Neural progenitor cell (in vitro differentiated cells): ENCODE measurements at regions not wholly inside any gene's neighbourhood (a gene's known extent, or its start where the extent isn't known, plus 50 kb on each side); places are given as distances from the start of the nearest gene placed in this dataset.
A peak's percentile ranks its signal among the peaks of the same experiment; 100 is the strongest.

Experiments
- DNase-seq: peaks from one replicate; pipeline ENCODE4 v3.0.0-alpha.2; 2016; ENCODE audit warnings: low spot score
- H2AFZ ChIP-seq: fragments of 200-600 bp; sonication (generic); replicated peaks from 2 replicates; pipeline ENCODE4 v1.6.1; 2016; ENCODE audit warnings: antibody characterized with exemption
- H3F3A ChIP-seq: fragments of 200-600 bp; sonication (generic); 2 replicates; pipeline ENCODE4 v1.6.1; 2016; ENCODE audit warnings: antibody characterized with exemption, low read depth
- H3K27ac ChIP-seq: fragments of 200-600 bp; sonication (generic); 2 replicates; pipeline ENCODE4 v1.5.1; 2016; ENCODE audit warnings: mild to moderate bottlenecking
- H3K27me3 ChIP-seq: fragments of 200-600 bp; sonication (generic); 2 replicates; pipeline ENCODE4 v1.6.1; 2016; ENCODE audit warnings: mild to moderate bottlenecking, moderate library complexity
- H3K36me3 ChIP-seq: fragments of 200-600 bp; sonication (generic); 2 replicates; pipeline ENCODE4 v1.5.1; 2016
- H3K4me1 ChIP-seq: fragments of 200-600 bp; sonication (generic); 2 replicates; pipeline ENCODE4 v1.6.1; 2016; ENCODE audit warnings: mixed run types
- H3K4me2 ChIP-seq: fragments of 200-600 bp; sonication (generic); 2 replicates; pipeline ENCODE4 v1.6.1; 2016
- H3K4me3 ChIP-seq: fragments of 200-600 bp; sonication (generic); 2 replicates; pipeline ENCODE4 v1.5.1; 2016
- H3K79me2 ChIP-seq: fragments of 200-600 bp; sonication (generic); 2 replicates; pipeline ENCODE4 v1.6.1; 2016; ENCODE audit warnings: low read depth
- H3K9ac ChIP-seq: fragments of 200-600 bp; sonication (generic); 2 replicates; pipeline ENCODE4 v1.6.1; 2016
- H3K9me3 ChIP-seq: fragments of 200-600 bp; sonication (generic); 2 replicates; pipeline ENCODE4 v1.5.1; 2016; ENCODE audit warnings: low read depth
- H4K20me1 ChIP-seq: fragments of 200-600 bp; sonication (generic); 2 replicates; pipeline ENCODE4 v1.6.1; 2016; ENCODE audit warnings: low read depth
- H3K27ac Mint-ChIP-seq: 3 replicates; pipeline ENCODE4 v1.8.0; 2021; ENCODE audit warnings: mixed read lengths
- H3K27me3 Mint-ChIP-seq: 2 replicates; pipeline ENCODE4 v1.8.0; 2022; ENCODE audit warnings: low read depth, mild to moderate bottlenecking, inconsistent platforms, moderate library complexity, mixed read lengths; ENCODE audit not compliant: insufficient read depth
- H3K36me3 Mint-ChIP-seq: 3 replicates; pipeline ENCODE4 v1.8.0; 2021; ENCODE audit warnings: mixed read lengths
- H3K4me1 Mint-ChIP-seq: 3 replicates; pipeline ENCODE4 v1.8.0; 2021; ENCODE audit warnings: mixed read lengths
- H3K4me3 Mint-ChIP-seq: 3 replicates; pipeline ENCODE4 v1.8.0; 2021; ENCODE audit warnings: mild to moderate bottlenecking, moderate library complexity, mixed read lengths
- H3K9me3 Mint-ChIP-seq: 3 replicates; pipeline ENCODE4 v1.8.0; 2020; ENCODE audit warnings: mixed read lengths
- CTCF ChIP-seq: fragments of 200-600 bp; sonication (generic); IDR thresholded peaks from 2 replicates; pipeline ENCODE4 v1.5.1; 2017; ENCODE audit warnings: antibody characterized with exemption, mild to moderate bottlenecking
- EZH2 ChIP-seq: fragments of 200-600 bp; sonication (generic); IDR thresholded peaks from 2 replicates; pipeline ENCODE4 v1.6.1; 2017; ENCODE audit warnings: antibody characterized with exemption, mild to moderate bottlenecking, moderate library complexity
- EZH2phosphoT487 ChIP-seq: fragments of 200-600 bp; sonication (generic); IDR thresholded peaks from 2 replicates; pipeline ENCODE4 v1.6.1; 2017; ENCODE audit warnings: antibody characterized with exemption

- Histone ChIP-seq H4K20me1 (no peaks in the 10 kb centered on the region), H3K27ac (no peak overlapping the region), H3K79me2 (peaks cover 6% of the 10 kb centered on the region), H3F3A (peaks cover 40% of the 10 kb centered on the region), H3K9ac (no peak overlapping the region), H2AFZ (no peak overlapping the region), H3K4me2 (no peak overlapping the region), H3K36me3 (no peaks in the 10 kb centered on the region), H3K27me3 (no peaks in the 10 kb centered on the region), H3K9me3 (no peaks in the 10 kb centered on the region), H3K4me1 (peaks cover 31% of the 10 kb centered on the region), H3K4me3 (no peak overlapping the region)
- no peaks in the 10 kb centered on the region for H3K27me3 Mint-ChIP-seq
- TF ChIP-seq EZH2 (no peak), EZH2phosphoT487 (no peak), CTCF (no peak)
- H3K4me3 Mint-ChIP-seq = no peak overlapping the region
- DNase-seq = no peak
- H3K36me3 Mint-ChIP-seq = no peaks in the 10 kb centered on the region
- no peaks in the 10 kb centered on the region for H3K9me3 Mint-ChIP-seq
- H3K4me1 Mint-ChIP-seq = no peaks in the 10 kb centered on the region
- no peak overlapping the region for H3K27ac Mint-ChIP-seq
Observed at GRCh38 chrX:114017086-114017485, 566.8 kb upstream of the HTR2C start.

GRCh38 chrX:114015966-114016365 is 567.9 kb upstream of the HTR2C start:
- H3K9ac ChIP-seq = no peak overlapping the region
- H3K79me2 ChIP-seq = peaks cover 6% of the 10 kb centered on the region
- H3K4me1 ChIP-seq = peaks cover 31% of the 10 kb centered on the region
- no peaks in the 10 kb centered on the region for H3K27me3 Mint-ChIP-seq
- H4K20me1 ChIP-seq = no peaks in the 10 kb centered on the region
- H3K27me3 ChIP-seq = no peaks in the 10 kb centered on the region
- H3K4me3 ChIP-seq = no peak overlapping the region
- no peaks in the 10 kb centered on the region for H3K9me3 ChIP-seq
- TF ChIP-seq EZH2 (no peak), CTCF (no peak), EZH2phosphoT487 (no peak)
- H3K36me3 Mint-ChIP-seq = no peaks in the 10 kb centered on the region
- no peaks in the 10 kb centered on the region for H3K9me3 Mint-ChIP-seq
- H3K27ac Mint-ChIP-seq = no peak overlapping the region
- peaks cover 40% of the 10 kb centered on the region for H3F3A ChIP-seq
- no peaks in the 10 kb centered on the region for H3K4me1 Mint-ChIP-seq
- no peak overlapping the region for H3K4me3 Mint-ChIP-seq
- DNase-seq = no peak
- H3K36me3 ChIP-seq = no peaks in the 10 kb centered on the region
- no peak overlapping the region for H3K4me2 ChIP-seq
- no peak overlapping the region for H2AFZ ChIP-seq
- peak overlapping the region; percentile 39 for H3K27ac ChIP-seq

- Mint-ChIP-seq H3K27me3 (no peaks in the 10 kb centered on the region), H3K27ac (no peak overlapping the region), H3K9me3 (no peaks in the 10 kb centered on the region), H3K4me1 (no peaks in the 10 kb centered on the region), H3K36me3 (no peaks in the 10 kb centered on the region), H3K4me3 (no peak overlapping the region)
- H3K4me1 ChIP-seq = no peaks in the 10 kb centered on the region
- no peak overlapping the region for H3K9ac ChIP-seq
- H2AFZ ChIP-seq = no peak overlapping the region
- H3K4me2 ChIP-seq = no peak overlapping the region
- H3K9me3 ChIP-seq = no peaks in the 10 kb centered on the region
- no peaks in the 10 kb centered on the region for H4K20me1 ChIP-seq
- no peak overlapping the region for H3K27ac ChIP-seq
- H3K36me3 ChIP-seq = no peaks in the 10 kb centered on the region
- no peaks in the 10 kb centered on the region for H3F3A ChIP-seq
- no peak overlapping the region for H3K4me3 ChIP-seq
- TF ChIP-seq CTCF = no peak
- TF ChIP-seq EZH2 = no peak
- no peak for TF ChIP-seq EZH2phosphoT487
- no peaks in the 10 kb centered on the region for H3K27me3 ChIP-seq
- no peaks in the 10 kb centered on the region for H3K79me2 ChIP-seq
- no peak for DNase-seq
Observed at GRCh38 chrX:114006664-114007063, 577.2 kb upstream of the HTR2C start.

- Histone ChIP-seq H3K9me3 (no peaks in the 10 kb centered on the region), H3K36me3 (no peaks in the 10 kb centered on the region), H3K27ac (no peak overlapping the region), H4K20me1 (no peaks in the 10 kb centered on the region), H3F3A (peaks cover 25% of the 10 kb centered on the region), H2AFZ (no peak overlapping the region), H3K4me2 (no peak overlapping the region), H3K79me2 (peaks cover 4% of the 10 kb centered on the region), H3K27me3 (no peaks in the 10 kb centered on the region), H3K4me3 (no peak overlapping the region), H3K9ac (no peak overlapping the region), H3K4me1 (peaks cover 14% of the 10 kb centered on the region)
- DNase-seq = no peak
- Mint-ChIP-seq H3K4me3 (no peak overlapping the region), H3K27ac (no peak overlapping the region), H3K36me3 (no peaks in the 10 kb centered on the region), H3K27me3 (peaks cover 8% of the 10 kb centered on the region), H3K9me3 (peaks cover 5% of the 10 kb centered on the region), H3K4me1 (peaks cover 7% of the 10 kb centered on the region)
- TF ChIP-seq EZH2phosphoT487 (no peak), EZH2 (no peak), CTCF (no peak)
Observed at GRCh38 chrX:113996781-113997180, 587.1 kb upstream of the HTR2C start.
